Uterus (tissue), 2 donors: ENCODE measurements at regions not wholly inside any gene's neighbourhood (a gene's known extent, or its start where the extent isn't known, plus 50 kb on each side); places are given as distances from the start of the nearest gene placed in this dataset.

ENCODE experiments used
- POLR2A ChIP-seq, 2 donors: fragments of 450-650 bp; IDR thresholded peaks; one replicate each; pipeline ENCODE4 v1.6.1; 2016; ENCODE audit warnings: antibody characterized with exemption in 2 of 2, mild to moderate bottlenecking in 1 of 2, moderate library complexity in 1 of 2
- TF ChIP-seq, protein P1 (sequence below), 4 experiments: fragments of 200-600 bp in 2 of 4; fragments of 450-650 bp in 2 of 4; sonication (generic) in 2 of 4; IDR thresholded peaks; one replicate each; pipeline ENCODE4 v1.5.1; 2016 to 2019; ENCODE audit warnings: antibody characterized with exemption in 4 of 4, mild to moderate bottlenecking in 2 of 4, moderate library complexity in 1 of 4

DNA sequence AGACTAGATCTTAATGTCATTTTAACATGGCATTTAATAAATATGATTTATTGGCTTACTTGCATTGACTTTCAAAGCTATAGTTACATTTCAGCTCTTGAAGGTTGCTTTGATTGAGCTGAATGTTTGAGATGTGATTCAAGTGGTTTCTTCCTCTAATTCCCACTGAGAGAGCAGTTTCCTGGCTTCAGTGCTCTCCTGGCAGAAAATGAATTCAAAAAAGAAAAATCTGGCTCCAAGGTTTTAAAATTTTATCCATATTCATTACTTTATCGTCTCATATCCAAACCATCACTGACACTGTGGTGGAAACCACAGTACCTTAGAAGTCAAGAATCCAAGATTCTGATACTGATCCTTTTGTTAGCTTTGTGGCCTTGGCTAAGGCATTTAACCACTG, 263.1 kb upstream of the HSF2 start:
- TF ChIP-seq, protein P1, sequence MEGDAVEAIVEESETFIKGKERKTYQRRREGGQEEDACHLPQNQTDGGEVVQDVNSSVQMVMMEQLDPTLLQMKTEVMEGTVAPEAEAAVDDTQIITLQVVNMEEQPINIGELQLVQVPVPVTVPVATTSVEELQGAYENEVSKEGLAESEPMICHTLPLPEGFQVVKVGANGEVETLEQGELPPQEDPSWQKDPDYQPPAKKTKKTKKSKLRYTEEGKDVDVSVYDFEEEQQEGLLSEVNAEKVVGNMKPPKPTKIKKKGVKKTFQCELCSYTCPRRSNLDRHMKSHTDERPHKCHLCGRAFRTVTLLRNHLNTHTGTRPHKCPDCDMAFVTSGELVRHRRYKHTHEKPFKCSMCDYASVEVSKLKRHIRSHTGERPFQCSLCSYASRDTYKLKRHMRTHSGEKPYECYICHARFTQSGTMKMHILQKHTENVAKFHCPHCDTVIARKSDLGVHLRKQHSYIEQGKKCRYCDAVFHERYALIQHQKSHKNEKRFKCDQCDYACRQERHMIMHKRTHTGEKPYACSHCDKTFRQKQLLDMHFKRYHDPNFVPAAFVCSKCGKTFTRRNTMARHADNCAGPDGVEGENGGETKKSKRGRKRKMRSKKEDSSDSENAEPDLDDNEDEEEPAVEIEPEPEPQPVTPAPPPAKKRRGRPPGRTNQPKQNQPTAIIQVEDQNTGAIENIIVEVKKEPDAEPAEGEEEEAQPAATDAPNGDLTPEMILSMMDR (IDR thresholded peaks at IDR 0.05): no peak
- TF ChIP-seq POLR2A (IDR thresholded peaks at IDR 0.05): no peak
